A673 (cell line): ENCODE measurements at regions not wholly inside any gene's neighbourhood (a gene's known extent, or its start where the extent isn't known, plus 50 kb on each side); places are given as distances from the start of the nearest gene placed in this dataset.

ENCODE experiments used
- EZH2 ChIP-seq: fragments of 200-600 bp; sonication (generic); IDR thresholded peaks from 2 replicates; pipeline ENCODE4 v1.6.1; 2017; ENCODE audit warnings: borderline replicate concordance, low read depth, mild to moderate bottlenecking, mixed read lengths, antibody characterized with exemption, low read length; ENCODE audit not compliant: poor library complexity, severe bottlenecking
- TF ChIP-seq, protein P1 (sequence below): fragments of 300-800, 200-600 bp; sonication (generic); conservative IDR thresholded peaks from 2 replicates; pipeline ENCODE4 v1.5.1; 2017; ENCODE audit warnings: low read depth, mild to moderate bottlenecking, antibody characterized with exemption, low read length, moderate library complexity, mixed read lengths

- TF ChIP-seq EZH2 = no peak
- TF ChIP-seq, protein P1, sequence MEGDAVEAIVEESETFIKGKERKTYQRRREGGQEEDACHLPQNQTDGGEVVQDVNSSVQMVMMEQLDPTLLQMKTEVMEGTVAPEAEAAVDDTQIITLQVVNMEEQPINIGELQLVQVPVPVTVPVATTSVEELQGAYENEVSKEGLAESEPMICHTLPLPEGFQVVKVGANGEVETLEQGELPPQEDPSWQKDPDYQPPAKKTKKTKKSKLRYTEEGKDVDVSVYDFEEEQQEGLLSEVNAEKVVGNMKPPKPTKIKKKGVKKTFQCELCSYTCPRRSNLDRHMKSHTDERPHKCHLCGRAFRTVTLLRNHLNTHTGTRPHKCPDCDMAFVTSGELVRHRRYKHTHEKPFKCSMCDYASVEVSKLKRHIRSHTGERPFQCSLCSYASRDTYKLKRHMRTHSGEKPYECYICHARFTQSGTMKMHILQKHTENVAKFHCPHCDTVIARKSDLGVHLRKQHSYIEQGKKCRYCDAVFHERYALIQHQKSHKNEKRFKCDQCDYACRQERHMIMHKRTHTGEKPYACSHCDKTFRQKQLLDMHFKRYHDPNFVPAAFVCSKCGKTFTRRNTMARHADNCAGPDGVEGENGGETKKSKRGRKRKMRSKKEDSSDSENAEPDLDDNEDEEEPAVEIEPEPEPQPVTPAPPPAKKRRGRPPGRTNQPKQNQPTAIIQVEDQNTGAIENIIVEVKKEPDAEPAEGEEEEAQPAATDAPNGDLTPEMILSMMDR = no peak
These were observed 478.1 kb upstream of the ZNF804A start for GRCh38 chr2:184119989-184120800.
